ENCODE measurements at regions not wholly inside any gene's neighbourhood (a gene's known extent, or its start where the extent isn't known, plus 50 kb on each side); places are given as distances from the start of the nearest gene placed in this dataset.
"Not testable (repeated sequence)": the region's sequence is repeated elsewhere in the genome, so short reads cannot be mapped to it uniquely, and the experiment has no call there.

- DNase-seq (ENCODE audit: low spot score): no peak
- no peak for TF ChIP-seq CTCF (IDR thresholded peaks at IDR 0.05)
- no peak for ATAC-seq (ENCODE audit: low FRiP score)
These were observed 183.6 kb downstream of the UACA start for GRCh38 chr15:70579766-70580165.

DNA sequence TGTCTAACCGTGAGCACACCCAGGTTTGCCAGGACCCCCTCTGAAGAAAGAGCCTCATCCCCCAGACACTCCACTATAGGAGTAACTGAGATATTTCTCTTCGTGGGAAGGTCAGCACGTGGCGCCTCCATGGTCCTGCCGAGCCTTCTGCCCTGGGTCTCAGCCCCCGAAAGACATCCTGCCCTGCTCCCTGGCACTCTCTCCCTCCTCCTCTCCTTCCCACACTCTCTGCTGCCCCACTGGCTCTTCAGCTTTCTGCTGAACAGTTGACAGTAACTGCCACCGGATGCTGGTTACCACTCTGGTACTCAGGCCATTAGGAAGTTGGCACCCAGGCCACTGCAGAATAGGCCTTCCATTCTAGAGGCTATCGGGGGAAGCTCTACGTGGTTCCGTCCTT, 185.2 kb downstream of the UACA start:
- DNase-seq (ENCODE audit: low spot score) (no peak), ATAC-seq (ENCODE audit: low FRiP score) (no peak)
- TF ChIP-seq CTCF (IDR thresholded peaks at IDR 0.05): no peak

DNA sequence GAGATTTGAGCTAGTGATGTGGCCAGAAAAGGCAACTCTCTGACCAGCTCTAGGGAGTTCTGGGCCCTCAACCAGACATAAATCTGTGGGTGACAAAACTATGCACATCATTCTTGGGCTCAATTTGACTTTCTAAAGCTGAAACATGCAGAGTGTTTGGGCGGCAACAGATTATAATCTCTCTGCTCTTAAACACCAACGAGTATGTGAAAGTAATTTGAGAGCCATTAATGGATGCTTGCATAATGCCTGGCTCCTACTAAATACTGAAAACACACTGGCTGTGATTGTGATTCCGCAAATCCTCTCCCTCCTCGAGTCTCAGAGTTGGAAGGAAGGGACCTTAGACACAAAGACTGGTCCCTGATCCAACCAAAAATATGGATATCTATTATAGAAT, 186.7 kb downstream of the UACA start:
- ATAC-seq (ENCODE audit: low FRiP score) (no peak), DNase-seq (ENCODE audit: low spot score) (no peak)
- no peak for TF ChIP-seq CTCF (IDR thresholded peaks at IDR 0.05)

DNA sequence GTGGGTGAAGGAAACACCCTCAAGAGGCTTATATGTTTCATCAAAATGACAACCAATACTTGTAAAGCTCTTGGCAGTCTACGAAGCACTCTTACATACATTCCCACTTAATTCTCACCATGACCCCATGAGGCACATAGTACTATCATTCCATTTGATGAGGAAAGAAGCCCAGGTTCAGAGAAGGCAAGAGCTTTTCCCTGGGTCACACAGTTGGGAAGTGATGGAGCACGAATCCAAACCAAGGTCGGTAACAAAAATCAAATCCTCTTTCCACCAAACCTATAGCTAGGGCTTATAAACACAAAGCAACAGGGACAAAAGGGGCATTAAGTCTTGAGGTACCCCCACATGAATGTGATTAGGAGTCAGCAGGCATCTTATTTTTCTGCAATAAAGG, 187.1 kb downstream of the UACA start:
- DNase-seq (ENCODE audit: low spot score): no peak

DNA sequence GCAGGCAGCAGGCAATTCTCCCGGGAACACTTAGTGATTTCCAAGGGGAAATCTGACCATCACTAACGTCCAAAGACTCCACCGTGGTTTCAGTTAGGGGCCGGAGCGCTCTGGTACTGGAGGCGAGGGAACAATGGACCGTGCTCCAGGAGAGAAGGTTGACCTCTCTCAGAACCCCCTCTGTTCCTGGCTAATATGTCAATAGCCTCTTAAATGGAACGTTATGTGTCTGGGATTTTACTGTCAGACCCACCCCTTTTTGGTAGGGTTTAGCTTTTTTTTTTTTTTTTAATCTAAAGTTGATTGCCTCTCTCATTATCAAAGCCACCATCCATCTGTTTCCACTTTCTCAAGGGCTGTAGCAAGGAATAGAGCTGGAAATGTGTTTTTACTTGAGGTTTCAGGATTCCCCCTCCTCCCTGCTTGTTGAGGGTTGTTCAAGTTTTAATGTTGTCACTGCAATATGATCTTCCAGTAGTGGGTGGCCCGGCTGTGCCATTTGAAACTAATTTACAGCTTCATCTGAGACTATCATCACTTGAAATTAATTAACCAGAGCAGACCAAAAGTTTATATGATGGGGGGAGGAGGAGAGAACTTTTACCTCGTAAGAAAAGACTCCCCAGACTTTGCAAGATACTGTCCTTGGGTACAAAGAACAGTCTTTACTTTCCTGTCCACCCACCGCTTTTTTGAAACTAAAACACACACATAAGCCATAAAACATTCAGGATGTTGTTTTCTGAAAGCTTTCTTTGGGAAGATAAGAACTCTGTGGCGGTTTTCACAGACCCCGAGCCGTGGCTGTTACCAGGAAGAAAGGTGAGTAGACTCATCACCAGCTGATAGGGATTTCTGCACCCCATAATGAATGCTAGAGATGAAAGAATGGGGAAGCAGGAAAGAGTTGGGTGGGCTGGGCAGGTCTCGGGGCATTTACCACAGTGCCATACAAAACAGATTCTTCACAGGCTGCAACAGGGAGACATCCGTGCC, 187.8 kb downstream of the UACA start:
- no peak for TF ChIP-seq CTCF (IDR thresholded peaks at IDR 0.05)
- ATAC-seq (ENCODE audit: low FRiP score): no peak
- no peak for DNase-seq (ENCODE audit: low spot score)

More for the DNA sequence above, 187.1 kb downstream of the UACA start:
- ATAC-seq (ENCODE audit: low FRiP score): no peak
- no peak for TF ChIP-seq CTCF (IDR thresholded peaks at IDR 0.05)

DNA sequence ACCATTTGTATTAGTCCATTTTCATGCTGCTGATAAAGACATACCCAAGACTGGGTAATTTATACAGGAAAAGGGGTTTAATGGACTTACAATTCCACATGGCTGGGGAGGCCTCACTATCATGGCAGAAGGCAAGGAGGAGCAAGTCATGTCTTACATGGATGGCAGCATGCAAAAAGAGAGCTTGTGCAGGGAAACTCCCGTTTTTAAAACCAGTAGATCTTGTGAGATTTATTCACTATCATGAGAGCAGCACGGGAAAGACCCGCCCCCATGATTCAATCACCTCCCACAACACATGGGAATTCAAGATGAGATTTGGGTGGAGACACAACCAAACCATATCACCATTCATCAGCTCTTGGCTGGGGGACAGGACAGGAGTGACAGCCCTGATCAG, 189.0 kb downstream of the UACA start:
- DNase-seq (ENCODE audit: low spot score); ATAC-seq (ENCODE audit: low FRiP score): not testable (repeated sequence)

- no peak for TF ChIP-seq CTCF (IDR thresholded peaks at IDR 0.05)
- DNase-seq (ENCODE audit: low spot score) (no peak), ATAC-seq (ENCODE audit: low FRiP score) (no peak)
These were observed 190.1 kb downstream of the UACA start for GRCh38 chr15:70573121-70573850.
